Neural cell (in vitro differentiated cells): ENCODE measurements at regions not wholly inside any gene's neighbourhood (a gene's known extent, or its start where the extent isn't known, plus 50 kb on each side); places are given as distances from the start of the nearest gene placed in this dataset.

Experiments
- H2AFZ ChIP-seq: fragments of 200-600, 300-800 bp; sonication (generic), shearing (Covaris generic); 2 replicates; pipeline ENCODE4 v1.6.0; 2014; ENCODE audit warnings: low read depth, mild to moderate bottlenecking, antibody characterized with exemption, low read length, moderate library complexity
- H3F3A ChIP-seq: fragments of 200-600 bp; shearing (Covaris generic); 2 replicates; pipeline ENCODE4 v1.6.1; 2016; ENCODE audit warnings: mild to moderate bottlenecking, moderate library complexity, mixed read lengths, antibody characterized with exemption, low read length; ENCODE audit not compliant: insufficient read depth, poor library complexity, severe bottlenecking
- H3K27ac ChIP-seq: fragments of 200-600, 300-800 bp; sonication (generic), shearing (Covaris generic); 2 replicates; pipeline ENCODE4 v1.5.1; 2014; ENCODE audit warnings: mild to moderate bottlenecking, low read length, moderate library complexity
- H3K27me3 ChIP-seq: fragments of 300-800, 200-600 bp; sonication (generic), shearing (Covaris generic); 2 replicates; pipeline ENCODE4 v1.6.0; 2014; ENCODE audit warnings: mild to moderate bottlenecking, low read depth, low read length, moderate library complexity; ENCODE audit not compliant: insufficient read depth
- H3K36me3 ChIP-seq: fragments of 300-800, 200-600 bp; sonication (generic), shearing (Covaris generic); 2 replicates; pipeline ENCODE4 v1.5.1; 2014; ENCODE audit warnings: mild to moderate bottlenecking, antibody characterized with exemption, low read length, moderate library complexity; ENCODE audit not compliant: insufficient read depth
- H3K4me2 ChIP-seq: fragments of 300-800, 200-600 bp; sonication (generic), shearing (Covaris generic); 2 replicates; pipeline ENCODE4 v1.6.0; 2014; ENCODE audit warnings: mild to moderate bottlenecking, low read length
- H3K4me3 ChIP-seq: fragments of 300-800, 200-600 bp; sonication (generic), shearing (Covaris generic); 2 replicates; pipeline ENCODE4 v1.5.1; 2014; ENCODE audit warnings: mild to moderate bottlenecking, low read length, moderate library complexity
- H3K79me2 ChIP-seq: fragments of 200-600 bp; shearing (Covaris generic); replicated peaks from 2 replicates; pipeline ENCODE4 v1.6.0; 2014; ENCODE audit warnings: mild to moderate bottlenecking, low read length, moderate library complexity; ENCODE audit not compliant: insufficient read depth
- H3K9ac ChIP-seq: fragments of 300-800, 200-600 bp; sonication (generic), shearing (Covaris generic); 2 replicates; pipeline ENCODE4 v1.6.1; 2016; ENCODE audit warnings: mild to moderate bottlenecking, low read length, mixed read lengths
- H3K9me2 ChIP-seq: fragments of 200-600 bp; shearing (Covaris generic); 2 replicates; pipeline ENCODE4 v1.6.1; 2016; ENCODE audit warnings: mild to moderate bottlenecking, low read length, mixed read lengths; ENCODE audit not compliant: insufficient read depth
- H3K9me3 ChIP-seq: fragments of 200-600, 300-800 bp; sonication (generic), shearing (Covaris generic); 2 replicates; pipeline ENCODE4 v1.6.1; 2016; ENCODE audit warnings: mild to moderate bottlenecking, mixed run types, low read length, moderate library complexity, mixed read lengths
- H4K20me1 ChIP-seq: fragments of 200-600 bp; shearing (Covaris generic); 2 replicates; pipeline ENCODE4 v1.6.1; 2016; ENCODE audit warnings: mild to moderate bottlenecking, mixed run types; ENCODE audit not compliant: insufficient read depth
- EP300 ChIP-seq: fragments of 450-650 bp; conservative IDR thresholded peaks from 2 replicates; pipeline ENCODE4 v1.6.1; 2014; ENCODE audit warnings: antibody characterized with exemption, mild to moderate bottlenecking, moderate library complexity; ENCODE audit not compliant: poor library complexity, severe bottlenecking
- EZH2 ChIP-seq: fragments of 200-600, 300-800 bp; shearing (Covaris generic), sonication (generic); IDR thresholded peaks from 2 replicates; pipeline ENCODE4 v1.6.1; 2014; ENCODE audit warnings: antibody characterized with exemption, low read length, borderline replicate concordance, mild to moderate bottlenecking; ENCODE audit not compliant: insufficient read depth, poor library complexity, severe bottlenecking
- MXI1 ChIP-seq: fragments of 450-650 bp; conservative IDR thresholded peaks from 2 replicates; pipeline ENCODE4 v1.6.1; 2014; ENCODE audit warnings: antibody characterized with exemption, mild to moderate bottlenecking; ENCODE audit not compliant: poor library complexity, severe bottlenecking
- POLR2AphosphoS5 ChIP-seq: IDR thresholded peaks from 2 replicates; pipeline ENCODE4 v1.6.1; 2012
- RAD21 ChIP-seq: fragments of 450-650 bp; conservative IDR thresholded peaks from 2 replicates; pipeline ENCODE4 v1.6.1; 2014; ENCODE audit warnings: antibody characterized with exemption, mild to moderate bottlenecking, moderate library complexity
- SMC3 ChIP-seq: fragments of 450-650 bp; conservative IDR thresholded peaks from 2 replicates; pipeline ENCODE4 v1.6.1; 2014; ENCODE audit warnings: antibody characterized with exemption, mild to moderate bottlenecking, moderate library complexity; ENCODE audit not compliant: poor library complexity
- TAF1 ChIP-seq: IDR thresholded peaks from 2 replicates; pipeline ENCODE4 v1.6.1; 2012; ENCODE audit warnings: low read depth
- TF ChIP-seq, protein P1 (sequence below): fragments of 450-650 bp; IDR thresholded peaks from 2 replicates; pipeline ENCODE4 v1.5.1; 2014; ENCODE audit warnings: antibody characterized with exemption, mild to moderate bottlenecking, moderate library complexity; ENCODE audit not compliant: poor library complexity, severe bottlenecking
- TF ChIP-seq, protein P2 (sequence below): IDR thresholded peaks from 2 replicates; pipeline ENCODE4 v1.6.1; 2012; ENCODE audit warnings: borderline replicate concordance

DNA sequence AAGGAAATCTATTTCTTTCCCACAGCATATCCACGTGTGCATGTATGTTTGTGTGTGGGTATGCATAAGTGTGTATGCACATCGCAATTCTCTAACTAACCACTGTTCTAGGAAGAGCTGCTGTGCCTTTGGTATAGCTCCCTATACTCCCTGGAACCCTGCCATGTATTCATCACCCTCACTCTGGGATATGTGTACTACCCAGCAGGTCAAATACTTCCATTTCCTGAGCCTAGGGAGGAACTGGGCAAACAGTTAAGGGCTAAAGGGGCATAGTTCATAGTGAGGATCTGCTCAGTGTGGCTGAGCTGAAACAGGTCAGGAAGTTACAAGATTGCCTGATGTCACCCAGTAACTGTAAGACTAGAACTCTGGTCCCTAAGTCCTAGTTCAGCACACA lies 260.4 kb downstream of the RPLP1 start:
- TF ChIP-seq, protein P1, sequence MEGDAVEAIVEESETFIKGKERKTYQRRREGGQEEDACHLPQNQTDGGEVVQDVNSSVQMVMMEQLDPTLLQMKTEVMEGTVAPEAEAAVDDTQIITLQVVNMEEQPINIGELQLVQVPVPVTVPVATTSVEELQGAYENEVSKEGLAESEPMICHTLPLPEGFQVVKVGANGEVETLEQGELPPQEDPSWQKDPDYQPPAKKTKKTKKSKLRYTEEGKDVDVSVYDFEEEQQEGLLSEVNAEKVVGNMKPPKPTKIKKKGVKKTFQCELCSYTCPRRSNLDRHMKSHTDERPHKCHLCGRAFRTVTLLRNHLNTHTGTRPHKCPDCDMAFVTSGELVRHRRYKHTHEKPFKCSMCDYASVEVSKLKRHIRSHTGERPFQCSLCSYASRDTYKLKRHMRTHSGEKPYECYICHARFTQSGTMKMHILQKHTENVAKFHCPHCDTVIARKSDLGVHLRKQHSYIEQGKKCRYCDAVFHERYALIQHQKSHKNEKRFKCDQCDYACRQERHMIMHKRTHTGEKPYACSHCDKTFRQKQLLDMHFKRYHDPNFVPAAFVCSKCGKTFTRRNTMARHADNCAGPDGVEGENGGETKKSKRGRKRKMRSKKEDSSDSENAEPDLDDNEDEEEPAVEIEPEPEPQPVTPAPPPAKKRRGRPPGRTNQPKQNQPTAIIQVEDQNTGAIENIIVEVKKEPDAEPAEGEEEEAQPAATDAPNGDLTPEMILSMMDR = no peak
- TF ChIP-seq, protein P2, sequence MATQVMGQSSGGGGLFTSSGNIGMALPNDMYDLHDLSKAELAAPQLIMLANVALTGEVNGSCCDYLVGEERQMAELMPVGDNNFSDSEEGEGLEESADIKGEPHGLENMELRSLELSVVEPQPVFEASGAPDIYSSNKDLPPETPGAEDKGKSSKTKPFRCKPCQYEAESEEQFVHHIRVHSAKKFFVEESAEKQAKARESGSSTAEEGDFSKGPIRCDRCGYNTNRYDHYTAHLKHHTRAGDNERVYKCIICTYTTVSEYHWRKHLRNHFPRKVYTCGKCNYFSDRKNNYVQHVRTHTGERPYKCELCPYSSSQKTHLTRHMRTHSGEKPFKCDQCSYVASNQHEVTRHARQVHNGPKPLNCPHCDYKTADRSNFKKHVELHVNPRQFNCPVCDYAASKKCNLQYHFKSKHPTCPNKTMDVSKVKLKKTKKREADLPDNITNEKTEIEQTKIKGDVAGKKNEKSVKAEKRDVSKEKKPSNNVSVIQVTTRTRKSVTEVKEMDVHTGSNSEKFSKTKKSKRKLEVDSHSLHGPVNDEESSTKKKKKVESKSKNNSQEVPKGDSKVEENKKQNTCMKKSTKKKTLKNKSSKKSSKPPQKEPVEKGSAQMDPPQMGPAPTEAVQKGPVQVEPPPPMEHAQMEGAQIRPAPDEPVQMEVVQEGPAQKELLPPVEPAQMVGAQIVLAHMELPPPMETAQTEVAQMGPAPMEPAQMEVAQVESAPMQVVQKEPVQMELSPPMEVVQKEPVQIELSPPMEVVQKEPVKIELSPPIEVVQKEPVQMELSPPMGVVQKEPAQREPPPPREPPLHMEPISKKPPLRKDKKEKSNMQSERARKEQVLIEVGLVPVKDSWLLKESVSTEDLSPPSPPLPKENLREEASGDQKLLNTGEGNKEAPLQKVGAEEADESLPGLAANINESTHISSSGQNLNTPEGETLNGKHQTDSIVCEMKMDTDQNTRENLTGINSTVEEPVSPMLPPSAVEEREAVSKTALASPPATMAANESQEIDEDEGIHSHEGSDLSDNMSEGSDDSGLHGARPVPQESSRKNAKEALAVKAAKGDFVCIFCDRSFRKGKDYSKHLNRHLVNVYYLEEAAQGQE = no peak
- TF ChIP-seq MXI1 = no peak
- no peak for TF ChIP-seq SMC3
- no peak for TF ChIP-seq EP300
- TF ChIP-seq TAF1 = no peak
- TF ChIP-seq EZH2 = no peak
- no peak for TF ChIP-seq POLR2AphosphoS5
- no peak for TF ChIP-seq RAD21
- no peaks in the 10 kb centered on the region for H3K36me3 ChIP-seq
- no peak overlapping the region for H3K9ac ChIP-seq
- no peak overlapping the region for H2AFZ ChIP-seq
- no peaks in the 10 kb centered on the region for H4K20me1 ChIP-seq
- no peaks in the 10 kb centered on the region for H3F3A ChIP-seq
- no peak overlapping the region for H3K4me3 ChIP-seq
- no peaks in the 10 kb centered on the region for H3K27me3 ChIP-seq
- no peak overlapping the region for H3K27ac ChIP-seq
- no peak overlapping the region for H3K4me2 ChIP-seq
- no peaks in the 10 kb centered on the region for H3K79me2 ChIP-seq
- no peaks in the 10 kb centered on the region for H3K9me3 ChIP-seq
- no peaks in the 10 kb centered on the region for H3K9me2 ChIP-seq

DNA sequence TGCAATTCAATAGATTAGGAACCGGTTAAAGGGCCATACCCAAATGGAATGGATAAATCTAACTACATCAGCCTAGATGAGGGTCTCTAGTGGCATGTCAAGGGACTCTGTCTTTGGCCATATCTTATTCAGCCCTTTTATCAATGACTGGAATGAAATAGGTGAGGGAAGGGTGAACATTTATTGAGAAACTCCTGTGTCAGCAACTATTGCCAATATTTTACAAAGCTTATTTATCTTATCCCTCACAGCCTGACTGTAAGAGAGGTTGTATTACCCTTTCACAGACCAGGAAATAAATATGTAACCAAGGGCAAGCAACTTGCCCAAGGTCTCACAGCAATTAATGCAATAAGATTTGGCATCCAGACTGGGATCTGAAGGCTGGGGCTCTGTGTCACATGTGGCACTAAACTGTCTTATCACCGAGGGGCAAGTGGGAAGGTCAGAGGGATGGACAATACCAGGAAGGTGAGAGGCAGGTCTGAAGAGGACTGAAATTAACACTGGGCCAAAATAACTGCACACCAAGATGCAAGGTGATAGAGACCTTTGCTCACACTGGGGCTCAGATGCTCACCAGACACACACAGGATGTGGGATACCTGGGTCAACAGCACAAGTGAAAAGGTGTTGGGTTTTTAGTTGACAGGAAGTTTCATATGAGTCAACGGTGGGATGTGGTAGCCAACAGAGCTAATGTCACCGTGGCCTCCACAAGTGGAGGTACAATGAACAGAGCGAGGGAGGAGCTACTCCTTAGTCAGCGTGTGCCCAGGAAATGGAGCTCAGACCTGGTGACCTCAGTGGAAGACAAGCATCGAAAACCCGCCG lies 261.3 kb downstream of the RPLP1 start:
- TF ChIP-seq, protein P1 = no peak
- no peak for TF ChIP-seq RAD21
- TF ChIP-seq POLR2AphosphoS5 = no peak
- no peak for TF ChIP-seq EZH2
- TF ChIP-seq, protein P2 = no peak
- no peak for TF ChIP-seq EP300
- TF ChIP-seq MXI1 = no peak
- no peak for TF ChIP-seq TAF1
- no peak for TF ChIP-seq SMC3
- Histone ChIP-seq H3K36me3 (no peaks in the 10 kb centered on the region), H3K9me3 (no peaks in the 10 kb centered on the region), H3K4me2 (no peak overlapping the region), H2AFZ (no peak overlapping the region), H3K9ac (no peak overlapping the region), H3K79me2 (no peaks in the 10 kb centered on the region), H4K20me1 (no peaks in the 10 kb centered on the region), H3F3A (no peaks in the 10 kb centered on the region), H3K27ac (no peak overlapping the region), H3K4me3 (no peak overlapping the region), H3K27me3 (no peaks in the 10 kb centered on the region), H3K9me2 (no peaks in the 10 kb centered on the region)
